HG02981 (cell line): ENCODE measurements at regions not wholly inside any gene's neighbourhood (a gene's known extent, or its start where the extent isn't known, plus 50 kb on each side); places are given as distances from the start of the nearest gene placed in this dataset.
"Not testable (repeated sequence)": the region's sequence is repeated elsewhere in the genome, so short reads cannot be mapped to it uniquely, and the experiment has no call there.

Experiments used
- ATAC-seq: cut with Tn5 transposase; IDR thresholded peaks from one replicate; pipeline ENCODE4 v1.9.1; 2021; ENCODE audit warnings: mild to moderate bottlenecking, moderate library complexity; ENCODE audit not compliant: unreplicated experiment

- ATAC-seq: no peak
Measured at GRCh38 chr6:4677751-4678065, 98.5 kb upstream of the CDYL start.

GRCh38 chr6:4677011-4677750 is 99.0 kb upstream of the CDYL start:
- ATAC-seq: no peak

- no peak for ATAC-seq
Measured at GRCh38 chr6:4676016-4676415, 100.2 kb upstream of the CDYL start.

- no peak for ATAC-seq
Measured at GRCh38 chr6:4675121-4675520, 101.1 kb upstream of the CDYL start.

- no peak for ATAC-seq
Measured at GRCh38 chr6:4673861-4674260, 102.3 kb upstream of the CDYL start.

GRCh38 chr6:4672772-4673171 is 103.4 kb upstream of the CDYL start:
- no peak for ATAC-seq

- no peak for ATAC-seq
Measured at GRCh38 chr6:4671587-4672115, 104.6 kb upstream of the CDYL start.

GRCh38 chr6:4670824-4671409 is 105.3 kb upstream of the CDYL start:
- ATAC-seq: no peak

- no peak for ATAC-seq
Measured at GRCh38 chr6:4670290-4670689, 105.9 kb upstream of the CDYL start.

GRCh38 chr6:4668271-4669179 is 107.7 kb upstream of the CDYL start:
- ATAC-seq: no peak

GRCh38 chr6:4667591-4667990 is 108.6 kb upstream of the CDYL start:
- no peak for ATAC-seq

GRCh38 chr6:4666886-4667513 is 109.2 kb upstream of the CDYL start:
- ATAC-seq: no peak

- no peak for ATAC-seq
Measured at GRCh38 chr6:4665489-4666417, 110.5 kb upstream of the CDYL start.

GRCh38 chr6:4664911-4665310 is 111.3 kb upstream of the CDYL start:
- ATAC-seq: no peak

GRCh38 chr6:4664117-4664626 is 112.0 kb upstream of the CDYL start:
- no peak for ATAC-seq

GRCh38 chr6:4662886-4663285 is 113.3 kb upstream of the CDYL start:
- no peak for ATAC-seq

- ATAC-seq: no peak
Measured at GRCh38 chr6:4661391-4661790, 114.8 kb upstream of the CDYL start.

- ATAC-seq: no peak
Measured at GRCh38 chr6:4660377-4661321, 115.6 kb upstream of the CDYL start.

- not testable (repeated sequence) for ATAC-seq
Measured at GRCh38 chr6:4659719-4660118, 116.5 kb upstream of the CDYL start.
